H1 (cell line): ENCODE measurements at regions not wholly inside any gene's neighbourhood (a gene's known extent, or its start where the extent isn't known, plus 50 kb on each side); places are given as distances from the start of the nearest gene placed in this dataset.
A peak's percentile ranks its signal among the peaks of the same experiment; 100 is the strongest.

ENCODE experiments used
- CTCF ChIA-PET: fragments of 300-600 bp; sonication (Branson Sonifier 250); formaldehyde crosslinking; loops from one replicate; lab custom pipeline; 2021; ENCODE audit not compliant: partially characterized antibody; lab: Charles Lee
- POLR2A ChIA-PET: fragments of 300-600 bp; sonication (Branson Sonifier 250); formaldehyde crosslinking; loops from one replicate; lab custom pipeline; 2021; ENCODE audit warnings: inconsistent platforms; ENCODE audit not compliant: partially characterized antibody; lab: Charles Lee
- DNase-seq, 2 experiments: peaks; one replicate each; pipeline versions ENCODE4 v3.0.0 to v3.0.0-alpha.2; 2010 to 2022; ENCODE audit warnings: low spot score in 2 of 2, low read depth in 1 of 2, mixed read lengths in 1 of 2
- FAIRE-seq: peaks from 2 replicates; lab custom pipeline; 2011; peaks lifted over from hg19 to GRCh38; lab: Jason Lieb, UNC
- H2AFZ ChIP-seq: 2 replicates; pipeline ENCODE4 v1.8.1; 2012; ENCODE audit warnings: low read length, inconsistent platforms
- H2AK5ac ChIP-seq: 2 replicates; pipeline ENCODE4 v1.6.1; 2013; ENCODE audit warnings: low read depth, low read length
- H2BK120ac ChIP-seq: replicated peaks from 2 replicates; pipeline ENCODE3; 2013; ENCODE audit warnings: low read depth, low read length, inconsistent platforms
- H2BK12ac ChIP-seq: 2 replicates; pipeline ENCODE4 v1.6.1; 2013; ENCODE audit warnings: low read depth, low read length
- H2BK15ac ChIP-seq: 2 replicates; pipeline ENCODE4 v1.6.1; 2013; ENCODE audit warnings: low read length
- H2BK20ac ChIP-seq: 2 replicates; pipeline ENCODE4 v1.6.1; 2013; ENCODE audit warnings: low read length
- H2BK5ac ChIP-seq: 2 replicates; pipeline ENCODE4 v1.6.1; 2013; ENCODE audit warnings: low read depth, low read length
- H3K14ac ChIP-seq: 2 replicates; pipeline ENCODE4 v1.6.1; 2013; ENCODE audit warnings: inconsistent platforms; ENCODE audit not compliant: insufficient read length
- H3K18ac ChIP-seq: 2 replicates; pipeline ENCODE4 v1.6.1; 2013; ENCODE audit warnings: low read length; ENCODE audit errors: extremely low read depth
- H3K23ac ChIP-seq: 2 replicates; pipeline ENCODE4 v1.6.1; 2013; ENCODE audit warnings: inconsistent platforms; ENCODE audit not compliant: insufficient read length
- H3K23me2 ChIP-seq: 2 replicates; pipeline ENCODE4 v1.6.1; 2013; ENCODE audit warnings: low read depth, low read length
- H3K27ac ChIP-seq: 2 replicates; pipeline ENCODE4 v1.6.1; 2011; ENCODE audit warnings: low read depth, low read length, inconsistent platforms
- H3K27me3 ChIP-seq, 4 experiments: replicated peaks in 1 of 4; 1 replicate in 1 of 4; 2 replicates in 3 of 4; pipeline versions ENCODE4 v1.6.1 to v1.8.1; 2011 to 2013; ENCODE audit warnings: low read length in 3 of 4, mild to moderate bottlenecking in 3 of 4, inconsistent platforms in 2 of 4, mixed read lengths in 2 of 4, moderate library complexity in 1 of 4; ENCODE audit not compliant: control insufficient read depth in 3 of 4, insufficient read depth in 3 of 4; ENCODE audit errors: extremely low read depth in 1 of 4
- H3K36me3 ChIP-seq, 4 experiments: 2 replicates each; pipeline versions ENCODE4 v1.6.1 to v1.8.1; 2011 to 2013; ENCODE audit warnings: mild to moderate bottlenecking in 4 of 4, low read length in 3 of 4, moderate library complexity in 2 of 4, control low read depth in 1 of 4, inconsistent platforms in 1 of 4; ENCODE audit not compliant: insufficient read depth in 4 of 4, control insufficient read depth in 2 of 4
- H3K4ac ChIP-seq: replicated peaks from 2 replicates; pipeline ENCODE3; 2013; ENCODE audit warnings: low read length, low read depth, mixed read lengths, inconsistent platforms; ENCODE audit not compliant: insufficient read length
- H3K4me1 ChIP-seq, 4 experiments: replicated peaks in 1 of 4; 1 replicate in 1 of 4; 2 replicates in 3 of 4; pipeline versions ENCODE4 v1.6.1 to v1.8.1; 2011 to 2013; ENCODE audit warnings: low read length in 3 of 4, inconsistent platforms in 2 of 4, mixed read lengths in 1 of 4; ENCODE audit not compliant: insufficient read depth in 4 of 4, control insufficient read depth in 3 of 4
- H3K4me2 ChIP-seq, 2 experiments: 2 replicates each; pipeline versions ENCODE4 v1.6.1 to v1.8.1; 2011 to 2013; ENCODE audit warnings: low read depth in 2 of 2, low read length in 2 of 2, control low read depth in 1 of 2, inconsistent platforms in 1 of 2, mild to moderate bottlenecking in 1 of 2; ENCODE audit not compliant: insufficient read depth in 1 of 2
- H3K4me3 ChIP-seq, 4 experiments: fragments of 200-600, 300-600 bp in 1 of 4; sonication (generic), shearing (Covaris generic), sonication (Bioruptor Twin) in 1 of 4; 2 replicates each; pipeline versions ENCODE4 v1.5.1 to v1.8.1; 2011 to 2016; ENCODE audit warnings: low read length in 4 of 4, low read depth in 3 of 4, control low read depth in 2 of 4, inconsistent platforms in 2 of 4, mild to moderate bottlenecking in 2 of 4, mixed read lengths in 1 of 4, moderate library complexity in 1 of 4; ENCODE audit not compliant: insufficient read depth in 2 of 4; ENCODE audit errors: extremely low read depth in 1 of 4
- H3K56ac ChIP-seq: replicated peaks from 2 replicates; pipeline ENCODE3; 2013; ENCODE audit warnings: low read depth, mild to moderate bottlenecking, mixed read lengths, low read length, inconsistent platforms; ENCODE audit not compliant: insufficient read length
- H3K79me1 ChIP-seq: 2 replicates; pipeline ENCODE4 v1.6.1; 2013; ENCODE audit warnings: low read depth, low read length, control low read depth
- H3K79me2 ChIP-seq, 2 experiments: 2 replicates each; pipeline versions ENCODE4 v1.6.1 to v1.8.1; 2012 to 2013; ENCODE audit warnings: low read length in 2 of 2, mild to moderate bottlenecking in 2 of 2, inconsistent platforms in 1 of 2; ENCODE audit not compliant: insufficient read depth in 2 of 2, control insufficient read depth in 1 of 2
- H3K9ac ChIP-seq, 4 experiments: replicated peaks in 1 of 4; 1 replicate in 1 of 4; 2 replicates in 3 of 4; pipeline versions ENCODE4 v1.6.1 to v1.8.1; 2011 to 2013; ENCODE audit warnings: low read depth in 3 of 4, low read length in 3 of 4, control low read depth in 2 of 4, mild to moderate bottlenecking in 2 of 4, moderate library complexity in 2 of 4, inconsistent platforms in 1 of 4; ENCODE audit errors: extremely low read depth in 1 of 4
- H3K9me3 ChIP-seq, 2 experiments: 2 replicates each; pipeline versions ENCODE4 v1.6.1 to v1.8.1; 2012 to 2013; ENCODE audit warnings: mild to moderate bottlenecking in 2 of 2, moderate library complexity in 2 of 2, control low read depth in 1 of 2, inconsistent platforms in 1 of 2, low read depth in 1 of 2, low read length in 1 of 2, mixed read lengths in 1 of 2; ENCODE audit not compliant: insufficient read depth in 2 of 2
- H4K20me1 ChIP-seq, 2 experiments: replicated peaks in 1 of 2; 2 replicates each; pipeline versions ENCODE3 to v1.8.1; 2011 to 2013; ENCODE audit warnings: inconsistent platforms in 2 of 2, low read length in 2 of 2, mild to moderate bottlenecking in 1 of 2; ENCODE audit not compliant: insufficient read depth in 2 of 2, control insufficient read depth in 1 of 2
- H4K5ac ChIP-seq: 2 replicates; pipeline ENCODE4 v1.6.1; 2013; ENCODE audit warnings: low read length, low read depth, mixed read lengths, inconsistent platforms; ENCODE audit not compliant: insufficient read length
- H4K8ac ChIP-seq: 2 replicates; pipeline ENCODE4 v1.8.0; 2013; ENCODE audit warnings: mild to moderate bottlenecking, moderate library complexity, low read length, inconsistent platforms; ENCODE audit not compliant: insufficient read depth; ENCODE audit errors: extremely low read depth
- H4K91ac ChIP-seq: replicated peaks from 2 replicates; pipeline ENCODE3; 2013; ENCODE audit warnings: low read length, mixed read lengths, inconsistent platforms; ENCODE audit not compliant: insufficient read length
- CTCF ChIP-seq, 3 experiments: IDR thresholded peaks; 1 replicate in 2 of 3; 2 replicates in 1 of 3; pipeline versions ENCODE4 v1.5.1 to v1.6.1; 2011; ENCODE audit warnings: low read length in 3 of 3, mild to moderate bottlenecking in 3 of 3, inconsistent platforms in 2 of 3, low read depth in 1 of 3, moderate library complexity in 1 of 3; ENCODE audit not compliant: insufficient read depth in 1 of 3; ENCODE audit errors: control extremely low read depth in 1 of 3
- GTF2F1 ChIP-seq: IDR thresholded peaks from 2 replicates; pipeline ENCODE4 v1.6.1; 2012; ENCODE audit warnings: low read depth, low read length, improper control_type of control experiment, borderline replicate concordance
- RAD21 ChIP-seq, 2 experiments: IDR thresholded peaks in 1 of 2; conservative IDR thresholded peaks in 1 of 2; 2 replicates each; pipeline ENCODE4 v1.6.1; 2011; ENCODE audit warnings: low read depth in 2 of 2, low read length in 2 of 2, improper control_type of control experiment in 1 of 2, inconsistent platforms in 1 of 2, mild to moderate bottlenecking in 1 of 2, moderate library complexity in 1 of 2
- WGBS, 2 experiments: shearing (Covaris generic) in 1 of 2; methylation state at CpG; one replicate each; pipeline versions ENCODE4 v1.1.6 to v1.1.7; 2013 to 2015; ENCODE audit warnings: low lambda C conversion rate in 2 of 2, mixed read lengths in 2 of 2, inconsistent platforms in 1 of 2, low coverage in 1 of 2, missing lambda C conversion rate in 1 of 2; ENCODE audit not compliant: insufficient replicate concordance in 2 of 2, insufficient coverage in 1 of 2, insufficient read length in 1 of 2; ENCODE audit errors: extremely low coverage in 1 of 2, missing lambda C conversion rate in 1 of 2; 5-methylcytosine and 5-hydroxymethylcytosine counted together

GRCh38 chr7:4610768-4611467, 71.2 kb upstream of the FOXK1 start:
- H2AFZ ChIP-seq: no peak overlapping the region
- no peak overlapping the region for H2BK20ac ChIP-seq
- H3K27ac ChIP-seq: no peak overlapping the region
- H3K4me3 ChIP-seq: no peak overlapping the region
- H2AK5ac ChIP-seq: no peak overlapping the region
- CTCF ChIA-PET: interaction anchor here (0.6 to 6.7 kb wide), 13 partner anchors 15 to 186 kb away, joined by 3 to 32 read pairs (median 3); no protein-coding TSS in a partner anchor
- no peak overlapping the region for H2BK120ac ChIP-seq
- no peak overlapping the region for H2BK5ac ChIP-seq
- H3K79me2 ChIP-seq: no peaks in the 10 kb centered on the region
- no peak overlapping the region for H3K18ac ChIP-seq
- no peak overlapping the region for H3K23ac ChIP-seq
- POLR2A ChIA-PET: no interaction called here
- no peak overlapping the region for H3K9ac ChIP-seq
- no peaks in the 10 kb centered on the region for H4K20me1 ChIP-seq
- no peak overlapping the region for H4K8ac ChIP-seq
- H2BK12ac ChIP-seq: no peak overlapping the region
- FAIRE-seq (peak; percentile 50), DNase-seq (peak in 1 of 2 experiments; percentile 51)
- no peak overlapping the region for H3K4me2 ChIP-seq
- no peak overlapping the region for H4K5ac ChIP-seq
- no peak overlapping the region for H2BK15ac ChIP-seq
- H4K91ac ChIP-seq: no peak overlapping the region
- H3K36me3 ChIP-seq: no peaks in the 10 kb centered on the region
- no peaks in the 10 kb centered on the region for H3K23me2 ChIP-seq
- H3K14ac ChIP-seq: no peak overlapping the region
- TF ChIP-seq GTF2F1 (no peak), RAD21 (IDR thresholded peaks at IDR 0.05 in 1 of 2, conservative IDR thresholded peaks at IDR 0.05 in 1 of 2; ENCODE audit: low read depth in 2 of 2, low read length in 2 of 2) (peak; percentile 86 to 88), CTCF (IDR thresholded peaks at IDR 0.05; ENCODE audit: control extremely low read depth in 1 of 3, insufficient read depth in 1 of 3, low read depth in 1 of 3, low read length in 3 of 3) (peak in 2 of 3 experiments; percentile 68 to 73; a peak in 3 of 4 replicates)
- WGBS, 2 experiments: 64% methylated on average over 8 of the region's 8 CpGs; no CpG with 5 or more reads in 1 of the 2 experiments
- H3K4ac ChIP-seq: no peak overlapping the region
- H3K56ac ChIP-seq: no peak overlapping the region
- peaks cover 6 to 25% of the 10 kb centered on the region in 2 experiments; a peak in 3 of 4 replicates for H3K9me3 ChIP-seq
- peaks cover 0 to 10% (median under 1%) of the 10 kb centered on the region in 4 experiments; a peak in 4 of 7 replicates for H3K4me1 ChIP-seq
- H3K79me1 ChIP-seq: no peaks in the 10 kb centered on the region
- H3K27me3 ChIP-seq: no peaks in the 10 kb centered on the region; a peak in 1 of 7 replicates
